ENCODE measurements at regions not wholly inside any gene's neighbourhood (a gene's known extent, or its start where the extent isn't known, plus 50 kb on each side); places are given as distances from the start of the nearest gene placed in this dataset.

GRCh38 chr13:97700306-97700848 lies 253.1 kb upstream of the IPO5 start:
- TF ChIP-seq, protein P1, sequence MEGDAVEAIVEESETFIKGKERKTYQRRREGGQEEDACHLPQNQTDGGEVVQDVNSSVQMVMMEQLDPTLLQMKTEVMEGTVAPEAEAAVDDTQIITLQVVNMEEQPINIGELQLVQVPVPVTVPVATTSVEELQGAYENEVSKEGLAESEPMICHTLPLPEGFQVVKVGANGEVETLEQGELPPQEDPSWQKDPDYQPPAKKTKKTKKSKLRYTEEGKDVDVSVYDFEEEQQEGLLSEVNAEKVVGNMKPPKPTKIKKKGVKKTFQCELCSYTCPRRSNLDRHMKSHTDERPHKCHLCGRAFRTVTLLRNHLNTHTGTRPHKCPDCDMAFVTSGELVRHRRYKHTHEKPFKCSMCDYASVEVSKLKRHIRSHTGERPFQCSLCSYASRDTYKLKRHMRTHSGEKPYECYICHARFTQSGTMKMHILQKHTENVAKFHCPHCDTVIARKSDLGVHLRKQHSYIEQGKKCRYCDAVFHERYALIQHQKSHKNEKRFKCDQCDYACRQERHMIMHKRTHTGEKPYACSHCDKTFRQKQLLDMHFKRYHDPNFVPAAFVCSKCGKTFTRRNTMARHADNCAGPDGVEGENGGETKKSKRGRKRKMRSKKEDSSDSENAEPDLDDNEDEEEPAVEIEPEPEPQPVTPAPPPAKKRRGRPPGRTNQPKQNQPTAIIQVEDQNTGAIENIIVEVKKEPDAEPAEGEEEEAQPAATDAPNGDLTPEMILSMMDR (IDR thresholded peaks at IDR 0.05): no peak
- no peak for TF ChIP-seq EZH2 (IDR thresholded peaks at IDR 0.05; ENCODE audit: borderline replicate concordance, insufficient read depth, low read depth, low read length, poor library complexity, severe bottlenecking)

Data from B cell (primary cell).